Immature natural killer cell (primary cell): ENCODE measurements at regions not wholly inside any gene's neighbourhood (a gene's known extent, or its start where the extent isn't known, plus 50 kb on each side); places are given as distances from the start of the nearest gene placed in this dataset.
"Not testable (repeated sequence)": the region's sequence is repeated elsewhere in the genome, so short reads cannot be mapped to it uniquely, and the experiment has no call there.

Source experiments
- DNase-seq, 3 donors: peaks; one replicate each; pipeline ENCODE4 v3.0.0; 2022; ENCODE audit warnings: mixed read lengths in 1 of 3
- H3K27ac Mint-ChIP-seq, 6 donors: one replicate each; pipeline ENCODE4 v1.8.0; 2020; ENCODE audit warnings: mixed read lengths in 6 of 6, mild to moderate bottlenecking in 5 of 6, inconsistent platforms in 4 of 6, moderate library complexity in 3 of 6
- H3K27me3 Mint-ChIP-seq, 3 donors: one replicate each; pipeline ENCODE4 v1.8.0; 2020 to 2021; ENCODE audit warnings: low read depth in 3 of 3, mild to moderate bottlenecking in 3 of 3, mixed read lengths in 3 of 3, moderate library complexity in 3 of 3, inconsistent platforms in 1 of 3
- H3K36me3 Mint-ChIP-seq, 3 donors: one replicate each; pipeline ENCODE4 v1.8.0; 2020; ENCODE audit warnings: mixed read lengths in 3 of 3, inconsistent platforms in 2 of 3, mild to moderate bottlenecking in 2 of 3
- H3K4me1 Mint-ChIP-seq, 2 donors: one replicate each; pipeline ENCODE4 v1.8.0; 2020; ENCODE audit warnings: inconsistent platforms in 2 of 2, mild to moderate bottlenecking in 2 of 2, mixed read lengths in 2 of 2, moderate library complexity in 1 of 2
- H3K4me3 Mint-ChIP-seq, 5 donors: one replicate each; pipeline ENCODE4 v1.8.0; 2020; ENCODE audit warnings: mild to moderate bottlenecking in 5 of 5, mixed read lengths in 5 of 5, inconsistent platforms in 3 of 5, moderate library complexity in 3 of 5
- H3K9me3 Mint-ChIP-seq, 6 donors: one replicate each; pipeline ENCODE4 v1.8.0; 2020; ENCODE audit warnings: mild to moderate bottlenecking in 6 of 6, mixed read lengths in 6 of 6, inconsistent platforms in 4 of 6, moderate library complexity in 3 of 6

GRCh38 chr5:51686622-51687021 lies 303.4 kb downstream of the ISL1 start:
- no peak for DNase-seq
- Mint-ChIP-seq H3K27ac (no peak overlapping the region), H3K4me3 (no peak overlapping the region), H3K4me1 (no peaks in the 10 kb centered on the region), H3K36me3 (peaks cover 0 to 3% (median 0%) of the 10 kb centered on the region in 3 donors), H3K27me3 (no peaks in the 10 kb centered on the region), H3K9me3 (peaks cover 4 to 30% (median 11%) of the 10 kb centered on the region in 6 donors)

GRCh38 chr5:51691538-51692079 lies 308.4 kb downstream of the ISL1 start:
- no peaks in the 10 kb centered on the region for H3K4me1 Mint-ChIP-seq
- peaks cover 8 to 56% (median 29%) of the 10 kb centered on the region in 6 donors for H3K9me3 Mint-ChIP-seq
- H3K36me3 Mint-ChIP-seq: peaks cover 0 to 3% (median 0%) of the 10 kb centered on the region in 3 donors
- H3K27me3 Mint-ChIP-seq: peaks cover 0 to 3% (median 0%) of the 10 kb centered on the region in 3 donors
- no peak for DNase-seq
- no peak overlapping the region for H3K4me3 Mint-ChIP-seq
- no peak overlapping the region for H3K27ac Mint-ChIP-seq

GRCh38 chr5:51694826-51695225 lies 311.6 kb downstream of the ISL1 start:
- H3K9me3 Mint-ChIP-seq: peaks cover 5 to 61% (median 43%) of the 10 kb centered on the region in 6 donors
- H3K27ac Mint-ChIP-seq: no peak overlapping the region
- H3K36me3 Mint-ChIP-seq: peaks cover 0 to 8% (median 0%) of the 10 kb centered on the region in 3 donors
- no peak for DNase-seq
- peaks cover 0 to 3% (median 0%) of the 10 kb centered on the region in 3 donors for H3K27me3 Mint-ChIP-seq
- H3K4me1 Mint-ChIP-seq: no peaks in the 10 kb centered on the region
- H3K4me3 Mint-ChIP-seq: no peak overlapping the region

- peaks cover 14 to 69% (median 51%) of the 10 kb centered on the region in 6 donors for H3K9me3 Mint-ChIP-seq
- H3K27me3 Mint-ChIP-seq: peaks cover 0 to 3% (median under 1%) of the 10 kb centered on the region in 3 donors
- DNase-seq: no peak
- no peak overlapping the region for H3K4me3 Mint-ChIP-seq
- H3K36me3 Mint-ChIP-seq: peaks cover 0 to 4% (median 0%) of the 10 kb centered on the region in 3 donors
- H3K27ac Mint-ChIP-seq: no peak overlapping the region
- no peaks in the 10 kb centered on the region for H3K4me1 Mint-ChIP-seq
Observed at GRCh38 chr5:51696122-51696521, 312.9 kb downstream of the ISL1 start.

- not testable (repeated sequence) for H3K36me3 Mint-ChIP-seq, DNase-seq, H3K27ac Mint-ChIP-seq, H3K27me3 Mint-ChIP-seq, H3K4me1 Mint-ChIP-seq, H3K4me3 Mint-ChIP-seq
- peaks cover 17 to 45% (median 34%) of the 10 kb centered on the region in 6 donors for H3K9me3 Mint-ChIP-seq
Observed at GRCh38 chr5:51702046-51702445, 318.8 kb downstream of the ISL1 start.

- no peaks in the 10 kb centered on the region for H3K27me3 Mint-ChIP-seq
- no peak overlapping the region for H3K4me3 Mint-ChIP-seq
- H3K4me1 Mint-ChIP-seq: no peaks in the 10 kb centered on the region
- H3K36me3 Mint-ChIP-seq: no peaks in the 10 kb centered on the region
- DNase-seq: no peak
- H3K27ac Mint-ChIP-seq: no peak overlapping the region
- H3K9me3 Mint-ChIP-seq: peaks cover 10 to 41% (median 19%) of the 10 kb centered on the region in 6 donors
Observed at GRCh38 chr5:51712201-51712600, 329.0 kb downstream of the ISL1 start.

- not testable (repeated sequence) for H3K27me3 Mint-ChIP-seq, DNase-seq, H3K4me1 Mint-ChIP-seq, H3K4me3 Mint-ChIP-seq, H3K36me3 Mint-ChIP-seq, H3K27ac Mint-ChIP-seq
- peaks cover 10 to 51% (median 17%) of the 10 kb centered on the region in 6 donors for H3K9me3 Mint-ChIP-seq
Observed at GRCh38 chr5:51715445-51715844, 332.2 kb downstream of the ISL1 start.

- no peak overlapping the region for H3K4me3 Mint-ChIP-seq
- H3K9me3 Mint-ChIP-seq: peaks cover 5 to 31% (median 16%) of the 10 kb centered on the region in 6 donors
- H3K27ac Mint-ChIP-seq: no peak overlapping the region
- DNase-seq: no peak
- H3K4me1 Mint-ChIP-seq: no peaks in the 10 kb centered on the region
- peaks cover 0 to 5% (median 0%) of the 10 kb centered on the region in 3 donors for H3K27me3 Mint-ChIP-seq
- no peaks in the 10 kb centered on the region for H3K36me3 Mint-ChIP-seq
Observed at GRCh38 chr5:51731421-51732029, 348.3 kb downstream of the ISL1 start.

- peaks cover 0 to 5% (median 0%) of the 10 kb centered on the region in 3 donors for H3K27me3 Mint-ChIP-seq
- H3K4me1 Mint-ChIP-seq: no peaks in the 10 kb centered on the region
- DNase-seq: no peak
- peaks cover 5 to 37% (median 18%) of the 10 kb centered on the region in 6 donors for H3K9me3 Mint-ChIP-seq
- H3K4me3 Mint-ChIP-seq: no peak overlapping the region
- no peak overlapping the region for H3K27ac Mint-ChIP-seq
- H3K36me3 Mint-ChIP-seq: no peaks in the 10 kb centered on the region
Observed at GRCh38 chr5:51732304-51732703, 349.1 kb downstream of the ISL1 start.

- Mint-ChIP-seq H3K36me3 (no peaks in the 10 kb centered on the region), H3K4me1 (no peaks in the 10 kb centered on the region), H3K9me3 (peaks cover 7 to 39% (median 17%) of the 10 kb centered on the region in 6 donors), H3K27ac (no peak overlapping the region), H3K27me3 (no peaks in the 10 kb centered on the region), H3K4me3 (no peak overlapping the region)
- DNase-seq: no peak
Observed at GRCh38 chr5:51734677-51735076, 351.4 kb downstream of the ISL1 start.

- H3K27ac Mint-ChIP-seq: no peak overlapping the region
- DNase-seq: no peak
- H3K27me3 Mint-ChIP-seq: peaks cover 0 to 2% (median 0%) of the 10 kb centered on the region in 3 donors
- H3K4me3 Mint-ChIP-seq: no peak overlapping the region
- no peaks in the 10 kb centered on the region for H3K4me1 Mint-ChIP-seq
- H3K36me3 Mint-ChIP-seq: no peaks in the 10 kb centered on the region
- H3K9me3 Mint-ChIP-seq: peaks cover 9 to 36% (median 25%) of the 10 kb centered on the region in 6 donors
Observed at GRCh38 chr5:51746023-51746422, 362.8 kb downstream of the ISL1 start.

GRCh38 chr5:51748647-51749046 lies 365.4 kb downstream of the ISL1 start:
- no peak for DNase-seq
- Mint-ChIP-seq H3K27me3 (no peaks in the 10 kb centered on the region), H3K4me3 (no peak overlapping the region), H3K9me3 (peaks cover 2 to 39% (median 20%) of the 10 kb centered on the region in 6 donors), H3K36me3 (no peaks in the 10 kb centered on the region), H3K4me1 (no peaks in the 10 kb centered on the region), H3K27ac (no peak overlapping the region)
